ENCODE measurements at regions not wholly inside any gene's neighbourhood (a gene's known extent, or its start where the extent isn't known, plus 50 kb on each side); places are given as distances from the start of the nearest gene placed in this dataset.

- DNase-seq: no peak
Observed at GRCh38 chrX:110432091-110432905, 73.7 kb downstream of the RTL9 start.

GRCh38 chrX:110432906-110433215, 74.2 kb downstream of the RTL9 start:
- peak; percentile 1 for DNase-seq

- DNase-seq: no peak
Observed at GRCh38 chrX:110435196-110435595, 76.5 kb downstream of the RTL9 start.

GRCh38 chrX:110436523-110436922, 77.9 kb downstream of the RTL9 start:
- DNase-seq: no peak

- no peak for DNase-seq
Observed at GRCh38 chrX:110437686-110438085, 79.0 kb downstream of the RTL9 start.

GRCh38 chrX:110440016-110440805, 81.6 kb downstream of the RTL9 start:
- DNase-seq: no peak

GRCh38 chrX:110442635-110443034, 84.0 kb downstream of the RTL9 start:
- no peak for DNase-seq

GRCh38 chrX:110444996-110445395, 86.3 kb downstream of the RTL9 start:
- no peak for DNase-seq

- no peak for DNase-seq
Observed at GRCh38 chrX:110448459-110448858, 89.8 kb downstream of the RTL9 start.

GRCh38 chrX:110449312-110449711, 90.7 kb downstream of the RTL9 start:
- DNase-seq: no peak

GRCh38 chrX:110450050-110450449, 91.4 kb downstream of the RTL9 start:
- no peak for DNase-seq

GRCh38 chrX:110454336-110454735, 95.7 kb downstream of the RTL9 start:
- no peak for DNase-seq

- no peak for DNase-seq
Observed at GRCh38 chrX:110462957-110463356, 104.3 kb downstream of the RTL9 start.

GRCh38 chrX:110466790-110467189, 108.1 kb downstream of the RTL9 start:
- DNase-seq: no peak

GRCh38 chrX:110472265-110472664, 113.6 kb downstream of the RTL9 start:
- no peak for DNase-seq

GRCh38 chrX:110477593-110478228, 119.1 kb downstream of the RTL9 start:
- no peak for DNase-seq

- DNase-seq: no peak
Observed at GRCh38 chrX:110491846-110492620, 133.4 kb downstream of the RTL9 start.

- no peak for DNase-seq
Observed at GRCh38 chrX:110504947-110505346, 146.3 kb downstream of the RTL9 start.

- no peak for DNase-seq
Observed at GRCh38 chrX:110509755-110510532, 151.3 kb downstream of the RTL9 start.

- DNase-seq: no peak
Observed at GRCh38 chrX:110511238-110511637, 152.6 kb downstream of the RTL9 start.

GRCh38 chrX:110512341-110512740, 153.7 kb downstream of the RTL9 start:
- DNase-seq: no peak

- DNase-seq: no peak
Observed at GRCh38 chrX:110514509-110514908, 155.9 kb downstream of the RTL9 start.

Measured in activated gamma-delta T cell (primary cell).